ENCODE measurements at regions not wholly inside any gene's neighbourhood (a gene's known extent, or its start where the extent isn't known, plus 50 kb on each side); places are given as distances from the start of the nearest gene placed in this dataset.

DNA sequence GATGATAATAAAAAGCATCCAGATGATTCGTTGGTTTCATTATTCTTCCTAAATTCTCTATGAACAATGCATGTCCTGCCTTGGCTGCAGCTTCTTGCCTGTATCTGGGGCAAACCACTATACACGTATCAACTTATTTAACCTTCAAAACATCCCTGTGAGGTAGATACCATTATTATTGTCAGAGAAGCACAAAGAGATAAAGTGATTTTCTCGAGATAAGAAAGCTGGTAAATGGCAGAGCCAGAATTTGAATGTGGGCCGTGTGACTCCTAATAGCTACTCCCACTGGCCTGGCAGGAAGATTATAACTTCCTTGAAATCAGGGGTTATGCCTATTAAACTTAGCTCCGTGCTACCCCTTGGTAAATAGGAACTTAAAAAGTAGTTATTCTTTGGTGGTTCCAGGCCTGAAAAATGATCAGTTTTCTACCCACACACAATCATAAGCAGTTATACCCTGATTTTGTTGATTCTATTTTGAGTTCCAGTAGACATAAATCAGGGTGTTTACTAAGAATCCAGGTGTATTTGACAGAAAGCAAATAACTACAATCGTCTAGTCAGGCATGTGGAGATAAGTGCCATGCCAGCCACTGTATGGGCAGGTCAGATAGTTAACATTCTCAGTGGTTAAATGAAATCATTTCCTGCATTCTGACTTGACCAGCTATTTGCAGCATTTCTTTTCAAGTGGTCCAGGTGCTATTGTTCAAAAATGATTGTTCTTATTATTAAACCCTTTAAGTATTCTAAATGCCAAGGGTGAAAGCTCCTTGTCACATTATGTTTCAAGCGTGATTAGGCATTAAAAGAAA, 99.2 kb upstream of the LRRN1 start:
- Histone ChIP-seq H2AFZ (no peak overlapping the region), H3K4me1 (replicated peaks; ENCODE audit: insufficient read depth) (no peaks in the 10 kb centered on the region), H3K4me2 (no peak overlapping the region), H3K79me2 (ENCODE audit: low read depth) (no peaks in the 10 kb centered on the region), H3K36me3 (ENCODE audit: low read depth) (no peaks in the 10 kb centered on the region), H4K20me1 (ENCODE audit: insufficient read depth) (no peaks in the 10 kb centered on the region), H3K4me3 (no peak overlapping the region), H3K9me3 (ENCODE audit: insufficient read depth, low read depth) (no peaks in the 10 kb centered on the region), H3K27me3 (ENCODE audit: insufficient read depth, low read depth) (no peaks in the 10 kb centered on the region), H3F3A (ENCODE audit: insufficient read depth, low read depth) (no peaks in the 10 kb centered on the region), H3K27ac (no peak overlapping the region), H3K9me2 (ENCODE audit: insufficient read depth) (no peaks in the 10 kb centered on the region)
- DNase-seq = peak in 1 of 2 experiments; percentile 35
- ChIA-PET CTCF (no interaction called here), POLR2A (ENCODE audit: unreplicated experiment) (no interaction called here)
- BruUV-seq (replicated peaks) = no TSS peak
- intact Hi-C loops (cut with micrococcal nuclease; ENCODE audit: unreplicated experiment) = no loop called here
- TF ChIP-seq, protein P1, sequence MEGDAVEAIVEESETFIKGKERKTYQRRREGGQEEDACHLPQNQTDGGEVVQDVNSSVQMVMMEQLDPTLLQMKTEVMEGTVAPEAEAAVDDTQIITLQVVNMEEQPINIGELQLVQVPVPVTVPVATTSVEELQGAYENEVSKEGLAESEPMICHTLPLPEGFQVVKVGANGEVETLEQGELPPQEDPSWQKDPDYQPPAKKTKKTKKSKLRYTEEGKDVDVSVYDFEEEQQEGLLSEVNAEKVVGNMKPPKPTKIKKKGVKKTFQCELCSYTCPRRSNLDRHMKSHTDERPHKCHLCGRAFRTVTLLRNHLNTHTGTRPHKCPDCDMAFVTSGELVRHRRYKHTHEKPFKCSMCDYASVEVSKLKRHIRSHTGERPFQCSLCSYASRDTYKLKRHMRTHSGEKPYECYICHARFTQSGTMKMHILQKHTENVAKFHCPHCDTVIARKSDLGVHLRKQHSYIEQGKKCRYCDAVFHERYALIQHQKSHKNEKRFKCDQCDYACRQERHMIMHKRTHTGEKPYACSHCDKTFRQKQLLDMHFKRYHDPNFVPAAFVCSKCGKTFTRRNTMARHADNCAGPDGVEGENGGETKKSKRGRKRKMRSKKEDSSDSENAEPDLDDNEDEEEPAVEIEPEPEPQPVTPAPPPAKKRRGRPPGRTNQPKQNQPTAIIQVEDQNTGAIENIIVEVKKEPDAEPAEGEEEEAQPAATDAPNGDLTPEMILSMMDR (conservative IDR thresholded peaks at IDR 0.05) = no peak
- no peak for TF ChIP-seq EZH2 (IDR thresholded peaks at IDR 0.05; ENCODE audit: low read depth)

DNA sequence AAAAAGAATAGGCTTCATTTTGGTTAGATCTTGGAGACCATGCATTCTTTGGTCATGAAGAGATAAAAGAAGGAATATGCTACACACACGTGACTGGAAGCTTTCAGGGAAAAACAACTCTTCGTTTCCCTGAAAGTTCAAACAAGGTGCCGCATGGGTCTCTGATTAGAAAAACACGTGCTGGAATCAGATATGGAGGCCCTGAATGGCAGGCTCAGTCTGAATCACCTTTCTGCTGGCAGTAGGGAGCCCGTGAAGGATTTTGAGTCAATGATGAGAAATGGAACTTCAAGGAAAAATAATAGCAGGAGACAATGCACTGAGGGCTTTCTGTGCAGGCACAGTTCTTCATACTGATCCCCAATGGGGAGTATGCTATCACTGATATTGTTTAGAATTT, 99.8 kb upstream of the LRRN1 start:
- H3K4me3 ChIP-seq = no peak overlapping the region
- H3K9me3 ChIP-seq (ENCODE audit: insufficient read depth, low read depth) = no peaks in the 10 kb centered on the region
- no peak overlapping the region for H3K4me2 ChIP-seq
- no peaks in the 10 kb centered on the region for H3F3A ChIP-seq (ENCODE audit: insufficient read depth, low read depth)
- H2AFZ ChIP-seq = no peak overlapping the region
- H3K9me2 ChIP-seq (ENCODE audit: insufficient read depth) = no peaks in the 10 kb centered on the region
- no peaks in the 10 kb centered on the region for H3K4me1 ChIP-seq (replicated peaks; ENCODE audit: insufficient read depth)
- no peaks in the 10 kb centered on the region for H3K27me3 ChIP-seq (ENCODE audit: insufficient read depth, low read depth)
- intact Hi-C loops (cut with micrococcal nuclease; ENCODE audit: unreplicated experiment) = no loop called here
- H4K20me1 ChIP-seq (ENCODE audit: insufficient read depth) = no peaks in the 10 kb centered on the region
- no peak for DNase-seq
- no TSS peak for BruUV-seq (replicated peaks)
- ChIA-PET CTCF (no interaction called here), POLR2A (ENCODE audit: unreplicated experiment) (no interaction called here)
- TF ChIP-seq, protein P1 (conservative IDR thresholded peaks at IDR 0.05) = no peak
- no peak for TF ChIP-seq EZH2 (IDR thresholded peaks at IDR 0.05; ENCODE audit: low read depth)
- H3K27ac ChIP-seq = no peak overlapping the region
- H3K36me3 ChIP-seq (ENCODE audit: low read depth) = no peaks in the 10 kb centered on the region
- no peaks in the 10 kb centered on the region for H3K79me2 ChIP-seq (ENCODE audit: low read depth)

DNA sequence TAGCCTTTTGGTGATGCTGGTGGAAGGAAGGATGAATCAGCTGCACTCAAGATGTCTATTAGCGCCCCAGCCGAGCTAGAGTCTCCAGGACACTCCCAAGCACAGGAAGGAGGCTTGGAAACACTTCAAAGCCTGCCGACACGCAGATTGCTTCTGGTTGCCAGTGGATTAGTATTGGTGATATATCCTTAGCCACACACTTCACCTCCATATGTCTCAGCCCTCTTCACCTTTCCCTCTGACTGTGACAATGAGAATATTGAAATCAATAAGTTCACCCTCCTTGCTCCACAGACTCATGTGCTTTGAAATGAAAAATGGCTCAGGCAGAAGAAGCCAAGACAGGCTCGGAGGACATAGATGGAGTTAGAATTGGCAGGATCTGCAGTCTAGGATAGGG, 102.9 kb upstream of the LRRN1 start:
- BruUV-seq (replicated peaks) = no TSS peak
- TF ChIP-seq, protein P1 (conservative IDR thresholded peaks at IDR 0.05) = no peak
- TF ChIP-seq EZH2 (IDR thresholded peaks at IDR 0.05; ENCODE audit: low read depth) = no peak

More for the DNA sequence above, 102.9 kb upstream of the LRRN1 start:
- POLR2A ChIA-PET (ENCODE audit: unreplicated experiment) = no interaction called here
- no peaks in the 10 kb centered on the region for H4K20me1 ChIP-seq (ENCODE audit: insufficient read depth)
- DNase-seq = no peak
- H3K27me3 ChIP-seq (ENCODE audit: insufficient read depth, low read depth) = no peaks in the 10 kb centered on the region
- CTCF ChIA-PET = no interaction called here
- no peak overlapping the region for H3K27ac ChIP-seq
- no peaks in the 10 kb centered on the region for H3K79me2 ChIP-seq (ENCODE audit: low read depth)
- no peak overlapping the region for H2AFZ ChIP-seq
- no peaks in the 10 kb centered on the region for H3K36me3 ChIP-seq (ENCODE audit: low read depth)
- H3K9me3 ChIP-seq (ENCODE audit: insufficient read depth, low read depth) = no peaks in the 10 kb centered on the region
- H3K4me2 ChIP-seq = no peak overlapping the region
- intact Hi-C loops (cut with micrococcal nuclease; ENCODE audit: unreplicated experiment) = no loop called here
- no peaks in the 10 kb centered on the region for H3F3A ChIP-seq (ENCODE audit: insufficient read depth, low read depth)
- no peak overlapping the region for H3K4me3 ChIP-seq
- no peaks in the 10 kb centered on the region for H3K9me2 ChIP-seq (ENCODE audit: insufficient read depth)
- no peaks in the 10 kb centered on the region for H3K4me1 ChIP-seq (replicated peaks; ENCODE audit: insufficient read depth)

Measured in PC-9 (cell line).